HepG2 (cell line): ENCODE measurements at regions not wholly inside any gene's neighbourhood (a gene's known extent, or its start where the extent isn't known, plus 50 kb on each side); places are given as distances from the start of the nearest gene placed in this dataset.

Experiments
- ATAC-seq: fragments of 200-7000 bp; cut with Tn5 transposase; 3 replicates; pipeline ENCODE4 v1.9.1; 2020; ENCODE audit warnings: mild to moderate bottlenecking, moderate library complexity
- BruUV-seq: library from RNA; stranded (reverse); fragments of 400-500 nt; replicated peaks from 2 replicates; lab custom pipeline; 2021; lab: Mats Ljungman, UMichigan
- CTCF ChIA-PET: fragments of 300-600 bp; formaldehyde crosslinking; extraction: SDS; loops from one replicate; lab custom pipeline; 2021; ENCODE audit warnings: low total read pairs, inconsistent platforms, low intra/inter-chr PET ratio; lab: Yijun Ruan, JAX
- POLR2A ChIA-PET: fragments of 350-600 bp; sonication (Branson Sonifier 250); formaldehyde crosslinking; loops from one replicate; lab custom pipeline; 2020; ENCODE audit warnings: antibody characterized with exemption, inconsistent platforms; lab: Yijun Ruan, JAX
- DNase-seq: peaks from one replicate; pipeline ENCODE4 v3.0.0-alpha.2; 2015; ENCODE audit warnings: low spot score
- FAIRE-seq: peaks from 3 replicates; lab custom pipeline; 2011; peaks lifted over from hg19 to GRCh38; lab: Jason Lieb, UNC
- H2AFZ ChIP-seq: one replicate; pipeline ENCODE4 v1.6.1; 2011; ENCODE audit warnings: low read length, inconsistent platforms
- H3K27ac ChIP-seq: fragments of 300-600 bp; 3 replicates; pipeline ENCODE4 v1.8.0; 2011; ENCODE audit warnings: mixed run types, mild to moderate bottlenecking, mixed read lengths, low read length, inconsistent platforms; ENCODE audit not compliant: insufficient read depth; ENCODE audit errors: extremely low read length
- H3K27me3 ChIP-seq, 2 experiments: fragments of 200-600 bp in 1 of 2; 2 replicates in 1 of 2; 3 replicates in 1 of 2; pipeline versions ENCODE4 v1.6.0 to v1.8.0; 2011; ENCODE audit warnings: low read length in 2 of 2, mild to moderate bottlenecking in 2 of 2, moderate library complexity in 2 of 2, inconsistent platforms in 1 of 2; ENCODE audit not compliant: insufficient read depth in 2 of 2, control insufficient read depth in 1 of 2
- H3K36me3 ChIP-seq, 2 experiments: fragments of 200-600 bp in 1 of 2; replicated peaks in 1 of 2; 2 replicates in 1 of 2; 3 replicates in 1 of 2; pipeline versions ENCODE4 v1.5.1 to v1.8.0; 2011; ENCODE audit warnings: low read length in 2 of 2, inconsistent platforms in 1 of 2; ENCODE audit not compliant: insufficient read depth in 2 of 2, control insufficient read depth in 1 of 2
- H3K4me1 ChIP-seq: 2 replicates; pipeline ENCODE4 v1.5.1; 2012; ENCODE audit warnings: low read length, inconsistent platforms; ENCODE audit not compliant: insufficient read depth
- H3K4me2 ChIP-seq: 2 replicates; pipeline ENCODE4 v1.6.0; 2011; ENCODE audit warnings: low read depth, low read length, inconsistent platforms
- H3K4me3 ChIP-seq, 3 experiments: fragments of 200-600 bp in 1 of 3; sonication (generic), shearing (Covaris generic) in 1 of 3; replicated peaks in 1 of 3; 2 replicates each; pipeline ENCODE4 v1.5.1; 2011 to 2016; ENCODE audit warnings: low read length in 3 of 3, inconsistent platforms in 2 of 3, low read depth in 2 of 3, mild to moderate bottlenecking in 2 of 3, control low read depth in 1 of 3, mixed read lengths in 1 of 3; ENCODE audit not compliant: insufficient read depth in 1 of 3
- H3K79me2 ChIP-seq: one replicate; pipeline ENCODE4 v1.6.1; 2011; ENCODE audit warnings: low read length, inconsistent platforms; ENCODE audit not compliant: insufficient read depth
- H3K9ac ChIP-seq: 2 replicates; pipeline ENCODE4 v1.6.0; 2011; ENCODE audit warnings: mild to moderate bottlenecking, low read depth, low read length, inconsistent platforms; ENCODE audit not compliant: insufficient read depth
- H3K9me3 ChIP-seq: 2 replicates; pipeline ENCODE4 v1.5.1; 2012; ENCODE audit warnings: mild to moderate bottlenecking, low read length
- H4K20me1 ChIP-seq: 2 replicates; pipeline ENCODE4 v1.6.0; 2011; ENCODE audit warnings: inconsistent platforms, mild to moderate bottlenecking, low read length, moderate library complexity; ENCODE audit not compliant: insufficient read depth
- FOXA1 ChIP-seq, 2 experiments: fragments of 450-650 bp in 1 of 2; sonication (generic) in 1 of 2; formaldehyde crosslinking in 1 of 2; IDR thresholded peaks; 2 replicates each; pipeline versions ENCODE4 v1.4.0 to v1.6.1; 2016 to 2020; ENCODE audit warnings: missing genetic modification reagents in 1 of 2
- GABPA ChIP-seq, 2 experiments: IDR thresholded peaks; 2 replicates each; pipeline ENCODE4 v1.6.1; 2011 to 2016; ENCODE audit warnings: low read depth in 2 of 2, low read length in 1 of 2, missing biosample characterization in 1 of 2, missing genetic modification characterization in 1 of 2
- GPN1 ChIP-seq: sonication (generic); formaldehyde crosslinking; IDR thresholded peaks from 2 replicates; pipeline ENCODE4 v1.5.1; 2020; ENCODE audit warnings: missing genetic modification reagents, borderline replicate concordance
- HCFC1 ChIP-seq: fragments of 150-350 bp; IDR thresholded peaks from 2 replicates; pipeline ENCODE4 v1.6.1; 2014; ENCODE audit warnings: low read depth, low read length
- HNRNPUL1 ChIP-seq: fragments of 200-400 bp; formaldehyde crosslinking; IDR thresholded peaks from 2 replicates; pipeline ENCODE4 v1.6.1; 2017; ENCODE audit warnings: low read depth, mild to moderate bottlenecking, low read length, moderate library complexity
- KIAA2018 ChIP-seq: sonication (generic); formaldehyde crosslinking; IDR thresholded peaks from 2 replicates; pipeline ENCODE4 v1.5.0; 2020; ENCODE audit warnings: mild to moderate bottlenecking, missing genetic modification reagents, borderline replicate concordance
- KLF12 ChIP-seq: sonication (generic); formaldehyde crosslinking; IDR thresholded peaks from 2 replicates; pipeline ENCODE4 v1.4.0; 2020; ENCODE audit warnings: missing genetic modification reagents, borderline replicate concordance
- MYNN ChIP-seq: sonication (generic); formaldehyde crosslinking; IDR thresholded peaks from 2 replicates; pipeline ENCODE4 v1.4.0; 2020; ENCODE audit warnings: mild to moderate bottlenecking, low read depth, missing genetic modification reagents
- PHF5A ChIP-seq: IDR thresholded peaks from one replicate; pipeline ENCODE4 v1.6.1; 2018; ENCODE audit warnings: low read depth, missing genetic modification reagents; ENCODE audit not compliant: unreplicated experiment
- RFXANK ChIP-seq: IDR thresholded peaks from 2 replicates; pipeline ENCODE4 v1.6.1; 2016
- SMARCE1 ChIP-seq: fragments of 450-650 bp; IDR thresholded peaks from 2 replicates; pipeline ENCODE4 v1.6.1; 2017; ENCODE audit warnings: borderline replicate concordance
- SNAI1 ChIP-seq: sonication (generic); formaldehyde crosslinking; IDR thresholded peaks from 2 replicates; pipeline ENCODE4 v1.5.0; 2020; ENCODE audit warnings: mild to moderate bottlenecking, missing genetic modification reagents, borderline replicate concordance
- ZNF234 ChIP-seq: sonication (generic); formaldehyde crosslinking; conservative IDR thresholded peaks from 2 replicates; pipeline ENCODE4 v1.5.1; 2020; ENCODE audit warnings: mild to moderate bottlenecking, missing genetic modification reagents
- ZNF501 ChIP-seq: sonication (generic); formaldehyde crosslinking; IDR thresholded peaks from 2 replicates; pipeline ENCODE4 v1.5.1; 2020; ENCODE audit warnings: mild to moderate bottlenecking, moderate library complexity, missing genetic modification reagents
- WGBS: methylation state at CpG from one replicate; pipeline ENCODE4 v1.1.6; 2017; ENCODE audit warnings: low lambda C conversion rate; 5-methylcytosine and 5-hydroxymethylcytosine counted together
- in situ Hi-C: cut with HindIII; loops from 2 replicates; pipeline ENCODE4 v1.10.0; 2017; ENCODE audit warnings: low pct_unique_long_range_greater_than_20kb; ENCODE audit not compliant: extremely low pct_ligation_motif_present
- intact Hi-C: fragments of 100-400 bp; cut with micrococcal nuclease; formaldehyde crosslinking; loops from one replicate; pipeline ENCODE4 v1.10.0; 2022; ENCODE audit not compliant: unreplicated experiment

- TF ChIP-seq HNRNPUL1 (no peak), GABPA (IDR thresholded peaks at IDR 0.05; ENCODE audit: low read depth, low read length) (no peak), GABPA (CRISPR knock-in tag; IDR thresholded peaks at IDR 0.05; ENCODE audit: low read depth) (no peak)
- TF ChIP-seq, all 625 proteins: peak for 0
Observed at GRCh38 chr12:28776913-28777422, 372.1 kb upstream of the FAR2 start (continued).

GRCh38 chr12:28777603-28778365 lies 371.3 kb upstream of the FAR2 start:
- in situ Hi-C loops (no loop called here), intact Hi-C loops (no loop called here)
- Histone ChIP-seq H3K9me3 (no peaks in the 10 kb centered on the region), H3K79me2 (no peaks in the 10 kb centered on the region), H3K4me3 (no peak overlapping the region), H4K20me1 (no peaks in the 10 kb centered on the region), H3K27me3 (no peaks in the 10 kb centered on the region), H2AFZ (no peak overlapping the region), H3K4me2 (no peak overlapping the region), H3K4me1 (no peaks in the 10 kb centered on the region), H3K27ac (no peak overlapping the region), H3K9ac (no peak overlapping the region), H3K36me3 (no peaks in the 10 kb centered on the region)
- FAIRE-seq (no peak), DNase-seq (no peak), ATAC-seq (no peak)
- WGBS: 44% methylated on average over 8 of the region's 8 CpGs
- ChIA-PET CTCF (no interaction called here), POLR2A (no interaction called here)
- BruUV-seq: no TSS peak
- TF ChIP-seq ZNF501 (CRISPR knock-in tag): no peak
- TF ChIP-seq KIAA2018 (CRISPR knock-in tag): no peak
- no peak for TF ChIP-seq KLF12 (CRISPR knock-in tag)
- no peak for TF ChIP-seq SMARCE1
- TF ChIP-seq PHF5A (CRISPR knock-in tag): no peak
- no peak for TF ChIP-seq ZNF234
- TF ChIP-seq RFXANK (CRISPR knock-in tag): no peak
- TF ChIP-seq FOXA1 (IDR thresholded peaks at IDR 0.05): no peak
- TF ChIP-seq FOXA1 (CRISPR knock-in tag; IDR thresholded peaks at IDR 0.05): no peak
- no peak for TF ChIP-seq SNAI1
- no peak for TF ChIP-seq GPN1 (CRISPR knock-in tag)
- TF ChIP-seq MYNN (CRISPR knock-in tag): no peak
- no peak for TF ChIP-seq HCFC1
